Right hindlimb (tissue), 1 donor: ENCODE measurements at regions not wholly inside any gene's neighbourhood (a gene's known extent, or its start where the extent isn't known, plus 50 kb on each side); places are given as distances from the start of the nearest gene placed in this dataset.

Experiments
- DNase-seq: peaks from one replicate; pipeline ENCODE4 v3.0.0-alpha.2; 2018

DNA sequence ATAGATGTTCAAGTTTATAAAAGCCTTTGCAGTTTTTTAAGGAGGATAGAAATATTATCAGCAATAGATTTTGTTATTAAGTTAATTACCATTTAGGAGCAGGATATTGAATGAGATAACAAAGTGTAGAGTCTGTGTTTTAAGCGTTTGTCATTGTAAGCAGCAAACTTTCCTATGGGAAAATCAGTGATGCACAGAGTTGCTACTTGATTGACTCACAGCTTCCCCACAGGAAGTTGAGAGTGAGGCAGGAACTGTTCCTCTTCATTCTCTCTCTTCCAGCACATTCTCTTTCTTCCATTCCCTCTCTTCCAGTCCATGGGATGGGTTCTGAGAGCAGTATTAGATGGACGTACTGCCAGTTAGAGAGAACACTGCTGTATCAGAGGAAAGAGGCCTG is 867.7 kb upstream of the AGA start:
- no peak for DNase-seq

DNA sequence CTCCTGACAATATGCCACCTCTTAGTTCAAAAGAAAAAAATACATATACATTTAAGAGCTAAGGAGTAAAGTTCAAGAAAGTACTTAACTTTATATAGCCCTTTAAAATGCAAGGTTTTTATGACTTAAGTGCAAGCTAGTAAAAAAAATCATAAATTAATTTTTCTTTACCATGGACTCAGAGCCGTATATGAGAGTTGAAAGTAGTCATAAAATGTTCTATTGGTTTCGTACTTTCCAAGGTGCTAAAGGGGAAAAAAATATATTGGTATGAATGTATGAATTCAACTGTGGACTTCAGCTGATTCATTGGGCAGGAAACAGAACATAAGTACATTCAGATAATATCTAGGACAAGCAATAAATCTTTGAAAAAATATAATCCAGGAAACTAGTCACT is 869.8 kb upstream of the AGA start:
- no peak for DNase-seq

DNA sequence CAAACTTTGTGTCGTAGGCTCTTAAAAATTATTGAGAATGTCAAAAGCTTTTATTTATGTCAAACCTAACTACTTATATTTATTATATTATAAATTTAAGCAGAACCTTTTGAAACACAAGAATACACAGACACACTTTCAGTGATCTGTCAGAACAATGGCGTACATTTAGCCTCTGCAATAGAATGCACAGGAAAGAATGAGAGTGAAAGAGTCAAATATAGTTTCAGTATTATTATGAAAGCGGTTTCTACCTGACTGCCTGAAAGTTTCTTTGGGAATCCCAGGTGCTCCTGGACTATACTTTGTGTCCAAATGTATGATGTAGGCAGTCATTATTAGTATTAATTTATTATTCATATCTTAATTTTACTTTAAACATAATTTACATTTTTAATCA is 872.0 kb upstream of the AGA start:
- DNase-seq, result no peak

DNA sequence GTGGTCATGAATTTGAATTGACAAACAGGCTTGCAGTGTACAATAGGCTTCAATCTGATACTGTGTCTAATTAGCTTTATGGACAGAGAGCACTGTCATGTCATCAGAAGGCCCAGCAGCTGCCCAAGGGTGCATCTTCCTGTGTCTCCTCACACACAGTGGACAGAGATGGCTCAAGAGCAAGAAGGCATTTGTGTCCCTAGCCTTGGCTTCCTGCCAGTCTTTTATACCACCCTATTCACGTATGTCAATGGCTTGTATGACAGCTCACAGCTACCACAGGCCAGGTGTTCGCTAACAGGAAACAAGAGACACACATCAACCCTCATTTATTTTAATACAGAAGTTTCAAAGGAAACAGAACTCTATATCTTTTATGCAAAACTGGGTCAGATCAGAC is 874.0 kb upstream of the AGA start:
- DNase-seq, result no peak

DNA sequence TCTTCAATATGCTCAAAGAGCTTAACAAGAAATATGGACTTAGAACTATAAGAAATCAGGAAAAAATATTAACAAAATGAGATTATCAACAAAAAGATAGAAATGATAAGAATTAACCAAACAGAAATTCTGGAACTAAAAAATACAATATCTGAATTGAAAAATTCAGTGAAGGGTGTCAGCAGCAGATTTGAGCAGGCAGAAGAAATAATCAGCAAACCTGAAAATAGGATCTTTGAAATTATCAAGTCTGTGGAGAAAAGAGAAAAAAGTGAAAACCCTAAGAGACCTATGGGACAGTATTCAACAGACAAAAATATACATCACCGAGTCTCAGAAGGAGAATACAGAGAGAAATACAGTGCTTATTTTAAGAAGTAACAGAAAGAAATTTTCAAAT is 877.8 kb upstream of the AGA start:
- no peak for DNase-seq

DNA sequence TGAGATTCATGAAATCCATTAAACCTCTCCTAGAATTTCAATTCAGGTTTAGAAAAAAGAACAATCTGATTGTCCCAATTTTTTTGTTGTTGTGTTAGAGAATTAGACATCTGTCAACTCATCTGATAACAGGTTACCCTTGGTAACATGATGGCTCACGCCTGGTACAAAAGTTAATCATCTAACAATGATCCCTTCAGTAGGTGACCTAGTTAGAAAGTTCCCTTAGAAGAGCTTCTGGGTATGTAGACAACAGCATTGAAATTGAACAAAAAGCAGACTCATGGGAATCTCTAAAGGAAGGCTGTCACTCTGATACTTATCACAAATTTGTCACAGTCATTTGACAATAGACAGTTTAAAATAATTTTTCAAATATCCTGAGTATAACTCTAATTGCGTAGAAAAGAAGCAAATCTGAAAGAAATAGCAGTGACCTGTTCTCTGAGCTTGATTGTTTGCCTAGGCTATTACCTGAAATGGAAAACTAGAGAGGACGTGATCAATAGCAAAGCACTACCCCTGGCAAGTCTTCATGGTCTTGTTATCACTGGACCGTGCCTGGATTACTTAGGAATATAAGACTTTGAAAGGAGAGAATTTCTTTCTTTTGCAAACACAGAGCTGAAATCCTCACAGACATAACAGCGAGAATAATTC is 880.4 kb upstream of the AGA start:
- no peak for DNase-seq

DNA sequence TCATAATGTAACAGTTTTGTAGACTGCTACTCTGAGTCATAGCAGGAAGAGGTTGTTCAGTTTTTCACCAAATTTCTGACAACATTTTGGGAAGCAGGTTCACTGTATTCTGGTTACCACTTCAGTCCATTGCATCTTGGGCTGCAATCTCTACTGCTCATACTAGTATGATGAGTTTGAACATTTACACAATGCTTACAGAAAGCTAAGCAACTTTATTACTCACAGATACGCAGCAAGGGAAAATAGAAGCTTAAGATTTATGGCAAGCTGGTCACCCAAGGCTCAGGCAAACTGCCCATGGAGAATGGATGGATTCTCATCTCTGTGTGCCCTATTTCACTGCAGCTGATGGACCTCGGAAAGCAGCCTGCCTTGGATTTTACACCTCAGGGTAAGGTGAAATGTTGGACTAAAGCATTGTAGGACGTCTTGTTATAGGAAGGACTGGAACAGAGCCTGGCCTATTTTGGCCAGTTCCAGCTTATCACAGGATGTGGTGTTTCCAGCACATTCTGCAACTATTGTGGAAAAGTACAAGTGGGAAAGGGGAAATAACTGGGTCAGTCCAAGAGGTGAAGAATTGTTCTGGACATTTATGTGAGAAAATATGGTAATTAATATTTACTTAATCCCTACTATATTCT is 887.1 kb upstream of the AGA start:
- DNase-seq, result no peak

DNA sequence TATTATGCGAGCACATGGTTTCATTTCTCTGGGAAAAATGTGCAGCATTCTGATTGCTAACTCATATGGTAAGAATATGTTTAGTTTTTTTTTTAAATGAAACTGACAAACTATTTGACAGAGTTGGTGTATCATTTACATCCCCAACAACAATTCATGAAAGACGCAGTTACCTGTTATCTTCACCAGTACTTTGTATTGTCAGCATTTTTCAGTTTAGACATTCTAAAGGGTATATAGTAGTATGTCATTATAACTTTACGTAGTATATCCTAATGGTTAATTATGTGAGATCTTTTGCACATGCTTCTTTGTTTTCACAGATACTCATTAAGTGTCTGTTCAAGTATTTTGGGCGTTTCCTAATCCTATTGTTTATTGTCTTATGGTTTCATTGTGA is 891.1 kb upstream of the AGA start:
- DNase-seq, result no peak

DNA sequence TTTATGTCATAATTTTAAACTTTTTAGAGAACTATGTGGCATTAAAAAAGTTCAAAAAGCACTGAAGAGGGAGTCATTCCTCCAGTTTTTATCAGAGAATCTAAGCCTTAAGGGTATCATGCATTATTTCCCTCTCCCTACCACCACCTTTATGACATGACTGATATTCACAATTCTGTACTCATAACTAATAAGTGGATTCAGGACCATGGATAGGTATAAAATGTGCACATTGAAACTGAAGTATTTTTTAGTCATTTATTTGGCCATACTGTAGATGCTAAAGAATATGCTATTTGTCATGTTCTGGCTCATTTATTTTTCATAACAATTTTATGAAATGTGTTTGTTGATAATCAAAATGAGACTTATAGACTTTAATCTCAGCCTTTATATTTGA is 897.5 kb upstream of the AGA start:
- DNase-seq, result no peak

DNA sequence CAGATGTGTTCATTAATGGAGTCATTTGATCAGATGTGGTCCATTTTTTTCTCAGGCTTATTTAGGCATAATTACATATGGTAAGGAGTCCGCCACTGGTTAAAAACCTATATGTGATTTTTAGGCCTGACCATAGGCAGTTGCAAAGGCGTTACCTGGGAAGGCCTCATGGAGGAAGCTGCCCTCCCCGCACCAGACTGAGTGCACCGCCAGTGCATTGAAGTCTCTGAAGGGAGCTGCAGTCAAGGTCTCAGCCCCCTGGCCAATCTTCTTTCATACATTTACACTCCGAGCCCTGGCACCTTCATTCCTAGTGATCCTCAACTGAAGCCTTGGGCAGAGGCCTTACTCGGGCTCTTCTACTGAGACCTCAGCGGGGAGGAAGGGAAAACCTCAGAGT is 898.2 kb upstream of the AGA start:
- no peak for DNase-seq

DNA sequence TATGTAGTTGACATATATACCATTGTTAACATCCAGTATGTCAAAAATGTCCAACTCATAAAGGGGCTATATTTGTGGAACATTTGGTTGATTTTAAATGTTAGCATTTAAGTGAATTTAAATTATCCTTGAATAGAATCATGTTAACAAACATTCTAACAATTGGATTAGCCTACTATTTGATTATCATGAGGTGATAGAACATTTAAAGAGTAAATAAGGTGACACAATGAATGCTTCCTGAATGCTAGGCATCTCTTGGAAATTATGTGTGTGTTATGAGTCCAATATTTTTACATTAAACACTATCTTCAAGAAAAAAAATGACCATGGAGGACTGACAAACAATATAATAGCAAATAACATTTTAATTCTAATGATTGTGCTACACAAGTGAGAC is 901.9 kb upstream of the AGA start:
- no peak for DNase-seq

DNA sequence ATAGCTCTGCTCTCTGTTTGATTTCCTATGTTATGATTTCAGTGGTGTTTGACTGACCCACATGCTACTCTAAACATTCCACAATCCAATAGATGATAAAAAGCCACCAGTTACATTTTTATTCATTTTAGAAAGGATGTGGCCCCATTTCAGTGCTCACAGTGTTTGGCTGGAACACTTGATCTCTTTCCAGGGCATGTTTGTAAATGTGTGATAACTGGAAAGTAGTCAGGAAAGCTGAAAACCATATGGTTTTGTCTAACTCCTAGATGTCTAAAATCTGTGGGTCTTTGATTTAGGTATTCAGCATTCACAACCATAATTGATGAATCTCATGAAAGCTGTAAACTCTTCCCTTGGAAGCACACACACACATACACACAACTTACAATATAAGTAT is 904.9 kb upstream of the AGA start:
- no peak for DNase-seq

DNA sequence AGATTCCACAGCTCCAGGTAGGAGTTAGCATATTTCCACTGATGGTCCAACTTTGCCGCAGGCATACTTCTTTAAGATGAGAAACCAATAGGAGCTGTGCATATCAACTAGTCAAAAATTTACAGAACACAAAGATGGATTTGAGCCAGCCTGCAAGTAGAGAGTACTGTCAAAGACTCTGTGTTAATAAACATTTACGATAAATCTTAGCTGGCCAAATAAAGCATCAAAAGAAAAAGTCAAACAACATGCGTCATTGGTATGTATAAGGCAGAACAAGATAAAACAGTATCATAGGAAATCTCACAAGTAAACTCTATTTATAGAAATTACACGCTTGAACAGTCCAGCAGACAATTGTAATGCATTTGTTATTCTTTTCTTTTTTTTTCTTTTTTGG is 907.4 kb upstream of the AGA start:
- DNase-seq, result no peak

DNA sequence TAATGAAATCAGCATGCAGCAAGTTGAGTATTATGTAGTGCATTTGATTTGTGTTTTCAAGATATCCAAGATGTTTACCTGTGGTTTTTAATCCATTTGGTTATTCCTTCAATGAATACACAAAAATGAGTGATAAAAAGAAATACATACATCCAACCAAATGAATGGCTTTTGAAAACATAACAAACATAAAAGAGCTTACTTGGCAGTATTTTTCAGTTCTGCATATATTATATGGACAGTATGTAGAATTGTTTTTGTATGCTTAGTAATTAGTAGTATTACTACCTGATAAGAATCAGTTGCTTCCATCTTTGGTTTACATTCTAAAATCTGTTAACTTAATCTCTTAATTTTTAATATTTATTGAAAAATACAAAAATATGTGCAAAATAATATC is 908.9 kb upstream of the AGA start:
- DNase-seq, result no peak

DNA sequence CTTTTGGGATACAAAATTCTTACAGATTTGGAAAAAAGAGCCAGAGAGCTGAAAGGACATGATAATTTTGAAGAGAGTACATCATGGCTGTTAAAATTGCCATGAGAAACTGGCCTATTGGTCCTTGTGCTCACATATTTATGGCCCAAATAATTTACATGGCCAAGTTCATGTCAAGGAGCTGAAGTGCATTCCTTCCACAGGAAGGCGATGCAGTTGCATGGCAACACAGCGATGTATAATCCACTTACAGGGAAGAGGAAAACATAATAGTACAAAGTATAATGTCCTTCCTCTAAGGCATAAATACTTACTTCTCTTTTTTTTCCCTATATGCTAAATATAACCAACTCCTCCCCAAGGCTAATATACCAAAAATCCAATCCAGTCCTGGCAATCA is 914.5 kb upstream of the AGA start:
- DNase-seq, result no peak

DNA sequence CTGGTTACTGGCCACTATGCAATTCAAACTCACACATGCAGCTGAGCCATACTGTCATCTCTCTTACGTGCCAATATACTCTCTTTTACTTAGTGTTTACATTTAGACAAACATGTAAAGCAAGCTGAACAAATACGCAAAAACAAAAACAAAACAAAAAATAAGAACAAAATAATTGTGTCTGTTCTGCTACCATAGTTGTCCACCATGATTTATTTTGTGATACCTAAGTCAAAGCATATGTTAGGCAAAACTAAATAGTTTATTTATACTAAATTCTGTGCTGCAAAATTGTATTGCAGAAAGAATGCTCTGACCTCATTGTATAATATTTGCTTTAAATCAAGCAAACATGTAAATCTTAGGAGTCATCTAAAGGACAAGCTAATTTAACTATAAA is 943.2 kb upstream of the AGA start:
- no peak for DNase-seq

DNA sequence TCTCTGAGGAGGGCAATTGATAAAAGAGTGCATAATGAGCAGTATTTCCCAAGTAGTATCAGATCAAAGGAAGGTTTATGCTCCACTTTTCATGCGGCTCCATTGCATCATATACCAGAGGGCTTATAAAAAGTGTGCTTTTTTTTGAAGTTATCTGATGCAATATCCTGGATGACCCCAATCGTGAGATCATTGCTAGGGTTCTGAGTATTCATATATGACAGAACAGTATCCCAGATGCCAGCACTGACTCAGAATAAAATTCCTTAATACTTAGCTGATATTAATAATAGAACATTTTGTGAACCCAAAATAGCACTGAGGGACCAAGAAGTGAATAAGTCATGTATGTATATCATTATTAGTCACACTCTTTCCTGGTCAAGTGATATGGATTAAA is 945.5 kb upstream of the AGA start:
- DNase-seq, result no peak

DNA sequence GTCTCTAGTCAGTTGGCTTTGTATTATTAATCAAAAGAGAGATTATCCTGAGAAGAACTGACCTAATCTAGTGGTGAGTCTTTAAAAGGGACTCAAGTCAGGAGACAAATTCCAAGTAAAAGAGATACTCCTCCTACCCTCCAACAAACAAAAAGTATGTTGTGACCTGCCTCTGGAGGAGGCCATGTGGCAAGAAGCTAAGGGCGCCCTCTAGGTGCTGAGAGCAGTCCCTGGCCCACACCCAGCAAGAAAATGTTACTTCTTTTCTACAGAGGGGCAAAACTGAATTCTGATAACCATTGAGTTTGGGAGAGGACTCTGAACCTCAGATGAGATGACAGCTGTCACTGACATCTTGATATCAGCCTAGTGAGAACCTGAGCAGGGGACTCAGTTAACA is 953.6 kb upstream of the AGA start:
- DNase-seq, result no peak

DNA sequence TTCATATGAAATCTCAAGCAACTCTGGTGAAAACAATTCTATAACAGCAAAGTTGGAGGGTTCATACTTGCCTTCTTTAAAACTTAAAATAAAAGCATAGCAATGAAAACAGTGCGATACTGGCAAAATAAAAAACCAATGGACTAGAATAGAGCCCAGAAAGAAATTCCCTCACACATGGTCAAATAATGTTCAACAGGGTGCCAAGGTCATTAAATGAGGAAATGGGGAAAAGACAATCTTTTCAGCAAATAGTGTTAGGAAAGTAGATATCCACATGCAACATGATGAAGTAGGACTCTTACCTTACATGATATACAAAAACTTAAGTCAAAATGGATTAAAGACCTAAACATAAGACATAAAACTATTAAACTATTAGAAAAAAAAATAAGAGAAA is 970.2 kb upstream of the AGA start:
- no peak for DNase-seq

DNA sequence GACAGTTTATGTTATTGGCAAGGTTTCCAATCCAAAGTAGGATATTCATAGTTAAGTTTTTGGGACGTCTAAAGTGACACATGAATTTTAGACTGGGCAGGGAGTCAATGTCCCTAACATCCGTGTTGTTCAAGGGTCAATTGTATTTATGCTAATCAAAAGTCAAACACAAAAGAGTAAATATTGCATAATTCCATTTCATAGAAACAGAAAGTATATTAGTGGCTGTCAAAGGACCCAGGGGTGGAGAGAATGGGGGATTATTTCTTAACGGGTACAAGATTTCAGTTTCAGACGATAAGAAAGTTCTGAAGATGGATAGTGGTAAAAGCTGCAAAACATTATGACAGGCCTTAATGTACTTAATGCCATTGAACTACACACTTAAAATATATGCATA is 971.8 kb upstream of the AGA start:
- DNase-seq, result no peak

DNA sequence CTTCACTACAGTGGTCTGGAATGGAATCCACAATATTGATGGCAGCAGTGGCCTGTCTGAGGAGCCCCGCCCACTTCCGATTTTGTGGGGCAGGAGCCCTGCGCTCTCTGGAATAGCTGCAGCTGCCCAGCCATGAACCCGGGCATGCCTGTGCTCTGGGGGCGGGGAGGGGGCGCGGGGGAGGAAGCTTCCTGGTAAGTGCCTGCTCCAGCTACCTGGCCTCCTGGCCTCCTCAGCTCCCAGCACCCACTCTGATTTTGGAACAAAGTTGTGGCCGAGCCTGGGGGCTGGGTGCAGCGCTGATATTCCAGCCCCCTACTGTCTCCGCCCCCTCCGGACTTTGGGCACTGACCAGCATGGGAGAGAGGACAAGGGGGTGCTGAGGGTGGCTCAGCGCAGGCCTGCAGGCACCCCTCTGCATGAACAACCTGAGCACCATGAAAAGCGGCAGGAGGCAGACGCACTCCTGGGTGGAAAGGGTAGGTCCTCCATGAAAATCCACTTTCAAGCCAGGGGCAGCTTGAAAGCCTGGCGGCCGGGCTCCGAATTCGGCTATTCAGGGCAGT is 972.7 kb upstream of the AGA start:
- no peak for DNase-seq

DNA sequence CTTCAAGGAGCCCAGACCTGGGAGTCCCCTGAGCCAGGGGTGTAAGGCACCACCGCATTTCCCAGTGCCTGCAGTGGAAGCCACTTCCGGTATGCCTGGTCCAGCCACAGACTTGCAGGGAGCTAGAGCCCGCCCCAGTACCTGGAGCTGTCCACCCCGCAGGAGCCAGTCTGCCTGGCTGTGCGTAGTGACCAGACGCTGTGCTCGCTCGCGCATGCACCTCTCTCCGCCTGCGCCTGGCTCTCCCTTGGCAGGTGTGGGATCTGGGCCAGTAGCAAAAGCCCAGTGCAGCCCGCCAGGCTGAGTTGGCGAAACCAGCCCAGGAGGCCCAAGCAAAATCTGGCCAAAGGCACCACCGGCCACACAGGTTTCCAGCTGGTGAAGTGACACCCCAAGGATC is 973.7 kb upstream of the AGA start:
- DNase-seq, result no peak

DNA sequence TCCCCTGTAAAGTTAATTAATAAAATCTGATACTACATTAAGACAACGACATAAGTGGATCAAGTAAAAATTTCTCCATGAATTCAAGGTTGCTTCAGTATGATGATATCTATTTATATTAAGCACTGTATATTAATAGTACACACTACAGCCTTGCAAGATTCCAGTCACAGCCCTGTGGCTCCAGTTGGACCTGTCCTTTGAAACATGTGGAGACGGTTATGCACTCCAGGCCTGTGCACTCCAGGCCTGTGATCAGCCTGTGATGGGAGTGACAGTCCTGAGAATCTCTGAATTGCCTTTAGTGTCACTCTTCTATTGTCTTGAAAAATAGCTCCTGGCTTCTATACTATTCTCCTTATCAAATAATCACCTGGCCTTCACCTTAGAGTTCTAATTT is 981.1 kb upstream of the AGA start:
- DNase-seq, result no peak

DNA sequence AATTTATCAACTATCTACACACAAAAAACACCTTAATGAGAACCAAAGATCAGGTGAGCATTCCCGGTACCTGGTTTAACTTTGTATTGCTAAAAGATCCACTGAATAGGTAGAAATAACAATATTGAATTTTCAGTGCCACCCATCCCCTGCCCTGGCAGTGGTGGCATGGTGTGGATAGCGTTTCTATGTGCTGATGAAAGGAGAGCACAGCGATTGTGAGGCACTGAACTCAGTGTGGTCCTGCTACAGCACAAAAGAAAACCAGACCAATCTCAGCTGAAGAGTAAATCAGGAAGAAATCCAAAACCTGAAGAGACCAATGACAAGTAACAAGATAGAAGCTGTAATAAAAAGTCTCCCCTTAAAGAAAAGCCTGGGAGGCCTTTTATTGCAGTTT is 984.6 kb upstream of the AGA start:
- DNase-seq, result no peak

DNA sequence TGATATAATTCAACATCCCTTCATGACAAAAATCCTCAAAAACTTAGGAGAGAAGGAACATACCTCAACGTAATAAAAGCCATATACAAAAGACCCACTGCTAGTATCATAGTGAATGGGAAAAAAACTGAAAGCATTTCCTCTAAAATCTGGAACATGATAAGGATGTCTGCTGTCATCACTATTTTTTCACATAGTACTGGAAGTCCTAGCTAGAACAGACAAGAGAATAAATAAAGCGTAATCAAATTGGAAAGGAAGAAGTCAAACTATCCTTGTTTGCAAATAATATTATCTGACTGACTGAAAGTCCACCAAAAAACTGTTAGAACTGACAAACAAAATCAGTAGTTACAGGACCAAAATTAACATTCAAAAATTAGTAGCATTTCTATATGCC is 985.4 kb upstream of the AGA start:
- no peak for DNase-seq
